Endothelial cell of umbilical vein (primary cell): ENCODE measurements at regions not wholly inside any gene's neighbourhood (a gene's known extent, or its start where the extent isn't known, plus 50 kb on each side); places are given as distances from the start of the nearest gene placed in this dataset.
"Not testable (repeated sequence)": the region's sequence is repeated elsewhere in the genome, so short reads cannot be mapped to it uniquely, and the experiment has no call there.

Source experiments
- CTCF ChIP-seq, 2 donors: IDR thresholded peaks; 1 replicate in 1 of 2; 2 replicates in 1 of 2; pipeline ENCODE4 v1.5.1; 2011; ENCODE audit warnings: low read length in 2 of 2, mild to moderate bottlenecking in 2 of 2, moderate library complexity in 2 of 2, control low read depth in 1 of 2, inconsistent platforms in 1 of 2, low read depth in 1 of 2; ENCODE audit not compliant: insufficient read depth in 1 of 2; ENCODE audit errors: extremely low read depth in 1 of 2
- EZH2 ChIP-seq: IDR thresholded peaks from 2 replicates; pipeline ENCODE4 v1.6.1; 2012; ENCODE audit warnings: borderline replicate concordance, low read depth, mild to moderate bottlenecking, moderate library complexity, low read length, inconsistent platforms; ENCODE audit not compliant: severe bottlenecking
- MAX ChIP-seq: IDR thresholded peaks from 2 replicates; pipeline ENCODE4 v1.6.1; 2011; ENCODE audit not compliant: insufficient read depth, insufficient read length
- MYC ChIP-seq: IDR thresholded peaks from one replicate; pipeline ENCODE4 v1.6.1; 2011; ENCODE audit warnings: mild to moderate bottlenecking, low read depth, low read length
- POLR2A ChIP-seq: IDR thresholded peaks from 2 replicates; pipeline ENCODE4 v1.6.1; 2012; ENCODE audit warnings: low read depth, mild to moderate bottlenecking, control low read depth, low read length
- POLR2AphosphoS5 ChIP-seq: IDR thresholded peaks from 2 replicates; pipeline ENCODE4 v1.6.1; 2012; ENCODE audit warnings: low read depth, mild to moderate bottlenecking, control low read depth, low read length, moderate library complexity; ENCODE audit not compliant: insufficient read depth

- not testable (repeated sequence) for TF ChIP-seq CTCF (IDR thresholded peaks at IDR 0.05; ENCODE audit: extremely low read depth in 1 of 2, insufficient read depth in 1 of 2, low read depth in 1 of 2, low read length in 2 of 2); POLR2A; EZH2; POLR2AphosphoS5; MAX; MYC
These were observed 1234.4 kb downstream of the TYW1 start for GRCh38 chr7:68231011-68231410.
